GM12872 (cell line): ENCODE measurements at regions not wholly inside any gene's neighbourhood (a gene's known extent, or its start where the extent isn't known, plus 50 kb on each side); places are given as distances from the start of the nearest gene placed in this dataset.

Source experiments
- CTCF ChIP-seq: IDR thresholded peaks from 3 replicates; pipeline ENCODE4 v1.5.1; 2011; ENCODE audit warnings: low read depth, mild to moderate bottlenecking, low read length, moderate library complexity; ENCODE audit not compliant: insufficient read depth

- TF ChIP-seq CTCF = no peak
Observed at GRCh38 chr13:80821466-80821865, 480.5 kb upstream of the SPRY2 start.

- no peak for TF ChIP-seq CTCF
Observed at GRCh38 chr13:80817979-80818378, 477.1 kb upstream of the SPRY2 start.

- no peak for TF ChIP-seq CTCF
Observed at GRCh38 chr13:80814541-80814940, 473.6 kb upstream of the SPRY2 start.

- no peak for TF ChIP-seq CTCF
Observed at GRCh38 chr13:80802946-80803345, 462.0 kb upstream of the SPRY2 start.

GRCh38 chr13:80798576-80799133, 457.7 kb upstream of the SPRY2 start:
- TF ChIP-seq CTCF = no peak

- no peak for TF ChIP-seq CTCF
Observed at GRCh38 chr13:80787604-80788003, 446.7 kb upstream of the SPRY2 start.

GRCh38 chr13:80783926-80784565, 443.1 kb upstream of the SPRY2 start:
- no peak for TF ChIP-seq CTCF
